Esophagus squamous epithelium (tissue), 5 donors: ENCODE measurements at regions not wholly inside any gene's neighbourhood (a gene's known extent, or its start where the extent isn't known, plus 50 kb on each side); places are given as distances from the start of the nearest gene placed in this dataset.

Source experiments
- DNase-seq: peaks from one replicate; lab custom pipeline; 2025; lab: John Stamatoyannopoulos, UW
- H3K27ac ChIP-seq, 4 donors: fragments of 200-600 bp; sonication (generic); one replicate each; pipeline ENCODE4 v1.5.1; 2016 to 2019; ENCODE audit warnings: mild to moderate bottlenecking in 1 of 4
- H3K27me3 ChIP-seq, 4 donors: fragments of 200-600 bp; sonication (generic); 1 replicate in 3 of 4; 2 replicates in 1 of 4; pipeline versions ENCODE4 v1.5.1 to v1.6.0; 2017 to 2021; ENCODE audit warnings: antibody characterized with exemption in 1 of 4
- H3K36me3 ChIP-seq, 3 donors: fragments of 200-600 bp; sonication (generic); one replicate each; pipeline ENCODE4 v1.5.1; 2016 to 2019
- H3K4me1 ChIP-seq, 3 donors: fragments of 200-600 bp; sonication (generic); one replicate each; pipeline ENCODE4 v1.5.1; 2017 to 2019
- H3K4me3 ChIP-seq, 4 donors: fragments of 200-600 bp; sonication (generic); 1 replicate in 3 of 4; 2 replicates in 1 of 4; pipeline ENCODE4 v1.5.1; 2016 to 2019; ENCODE audit warnings: mild to moderate bottlenecking in 2 of 4, moderate library complexity in 1 of 4
- H3K9me3 ChIP-seq, 3 donors: fragments of 200-600 bp; sonication (generic); one replicate each; pipeline ENCODE4 v1.5.1; 2016 to 2019
- POLR2A ChIP-seq, 4 donors: fragments of 450-650 bp; IDR thresholded peaks; one replicate each; pipeline ENCODE4 v1.6.1; 2017; ENCODE audit warnings: antibody characterized with exemption in 4 of 4, mild to moderate bottlenecking in 4 of 4, moderate library complexity in 3 of 4
- WGBS, 2 donors: methylation state at CpG; one replicate each; pipeline ENCODE4 v1.1.5; 2018; 5-methylcytosine and 5-hydroxymethylcytosine counted together
- intact Hi-C: fragments of 100-400 bp; cut with DNase I; formaldehyde crosslinking; loops from one replicate; pipeline ENCODE4 v1.15.0; 2022
- TF ChIP-seq, protein P1 (sequence below), 6 experiments: fragments of 450-650 bp in 4 of 6; fragments of 200-600 bp in 2 of 6; sonication (generic) in 2 of 6; IDR thresholded peaks; one replicate each; pipeline ENCODE4 v1.5.1; 2016 to 2019; ENCODE audit warnings: antibody characterized with exemption in 6 of 6, mild to moderate bottlenecking in 4 of 6, moderate library complexity in 4 of 6
- donor health status: DM: yes; HTN: yes; CAD: no.

DNA sequence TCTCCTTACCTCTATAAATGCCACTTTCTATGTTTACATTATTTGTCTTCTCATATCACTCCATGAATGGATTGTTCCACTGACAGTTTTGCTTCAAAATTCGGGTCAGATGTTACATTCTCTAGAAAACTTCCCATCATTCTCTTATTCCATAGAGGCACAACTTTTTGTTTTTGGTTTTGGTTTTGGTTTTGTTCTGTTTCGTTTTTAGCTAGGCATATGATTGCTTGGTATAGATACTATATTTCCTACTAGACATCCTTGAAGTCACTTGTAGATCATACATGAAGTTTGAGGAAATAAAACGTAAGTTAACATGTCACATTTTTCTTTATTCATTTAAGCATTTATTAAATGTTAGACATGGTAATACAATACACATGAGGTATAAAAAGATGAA lies 961.0 kb downstream of the PCDH18 start:
- no peaks in the 10 kb centered on the region for H3K4me1 ChIP-seq
- H3K36me3 ChIP-seq, result no peaks in the 10 kb centered on the region
- H3K9me3 ChIP-seq, result no peaks in the 10 kb centered on the region
- H3K4me3 ChIP-seq, result no peak overlapping the region
- WGBS, 2 donors, result 34 to 48% methylated on average over 3 of the region's 3 CpGs
- no peak for DNase-seq
- no peak for TF ChIP-seq POLR2A (IDR thresholded peaks at IDR 0.05)
- TF ChIP-seq, protein P1, sequence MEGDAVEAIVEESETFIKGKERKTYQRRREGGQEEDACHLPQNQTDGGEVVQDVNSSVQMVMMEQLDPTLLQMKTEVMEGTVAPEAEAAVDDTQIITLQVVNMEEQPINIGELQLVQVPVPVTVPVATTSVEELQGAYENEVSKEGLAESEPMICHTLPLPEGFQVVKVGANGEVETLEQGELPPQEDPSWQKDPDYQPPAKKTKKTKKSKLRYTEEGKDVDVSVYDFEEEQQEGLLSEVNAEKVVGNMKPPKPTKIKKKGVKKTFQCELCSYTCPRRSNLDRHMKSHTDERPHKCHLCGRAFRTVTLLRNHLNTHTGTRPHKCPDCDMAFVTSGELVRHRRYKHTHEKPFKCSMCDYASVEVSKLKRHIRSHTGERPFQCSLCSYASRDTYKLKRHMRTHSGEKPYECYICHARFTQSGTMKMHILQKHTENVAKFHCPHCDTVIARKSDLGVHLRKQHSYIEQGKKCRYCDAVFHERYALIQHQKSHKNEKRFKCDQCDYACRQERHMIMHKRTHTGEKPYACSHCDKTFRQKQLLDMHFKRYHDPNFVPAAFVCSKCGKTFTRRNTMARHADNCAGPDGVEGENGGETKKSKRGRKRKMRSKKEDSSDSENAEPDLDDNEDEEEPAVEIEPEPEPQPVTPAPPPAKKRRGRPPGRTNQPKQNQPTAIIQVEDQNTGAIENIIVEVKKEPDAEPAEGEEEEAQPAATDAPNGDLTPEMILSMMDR (IDR thresholded peaks at IDR 0.05), result no peak
- H3K27me3 ChIP-seq, result no peaks in the 10 kb centered on the region
- no peak overlapping the region for H3K27ac ChIP-seq
- intact Hi-C loops, result no loop called here

DNA sequence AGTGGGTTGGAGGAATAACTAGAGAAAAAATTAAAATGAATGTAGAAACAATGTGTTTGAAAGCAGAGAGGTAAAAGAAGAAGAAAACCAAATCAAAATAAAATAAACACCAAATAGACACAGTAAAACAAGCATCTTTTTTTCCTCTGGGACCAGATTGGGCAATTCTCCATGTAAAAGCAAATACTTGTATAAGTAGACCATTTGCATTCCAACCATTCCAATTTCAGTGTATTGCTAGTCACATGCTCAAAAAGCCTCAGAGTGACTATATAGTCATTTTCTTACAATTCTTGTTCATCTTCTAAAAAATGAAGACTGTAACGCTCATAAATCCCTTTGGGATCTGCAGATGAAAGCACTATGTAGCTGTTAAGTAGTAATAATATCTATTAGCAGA lies 969.5 kb downstream of the PCDH18 start:
- intact Hi-C loops, result no loop called here
- Histone ChIP-seq H3K4me1 (no peaks in the 10 kb centered on the region), H3K27ac (no peak overlapping the region), H3K4me3 (no peak overlapping the region), H3K36me3 (no peaks in the 10 kb centered on the region), H3K9me3 (no peaks in the 10 kb centered on the region), H3K27me3 (no peaks in the 10 kb centered on the region)
- TF ChIP-seq POLR2A (IDR thresholded peaks at IDR 0.05), result no peak
- TF ChIP-seq, protein P1 (IDR thresholded peaks at IDR 0.05), result no peak
- no peak for DNase-seq
- WGBS, 2 donors, result 58 to 59% methylated on average over 1 of the region's 1 CpG

DNA sequence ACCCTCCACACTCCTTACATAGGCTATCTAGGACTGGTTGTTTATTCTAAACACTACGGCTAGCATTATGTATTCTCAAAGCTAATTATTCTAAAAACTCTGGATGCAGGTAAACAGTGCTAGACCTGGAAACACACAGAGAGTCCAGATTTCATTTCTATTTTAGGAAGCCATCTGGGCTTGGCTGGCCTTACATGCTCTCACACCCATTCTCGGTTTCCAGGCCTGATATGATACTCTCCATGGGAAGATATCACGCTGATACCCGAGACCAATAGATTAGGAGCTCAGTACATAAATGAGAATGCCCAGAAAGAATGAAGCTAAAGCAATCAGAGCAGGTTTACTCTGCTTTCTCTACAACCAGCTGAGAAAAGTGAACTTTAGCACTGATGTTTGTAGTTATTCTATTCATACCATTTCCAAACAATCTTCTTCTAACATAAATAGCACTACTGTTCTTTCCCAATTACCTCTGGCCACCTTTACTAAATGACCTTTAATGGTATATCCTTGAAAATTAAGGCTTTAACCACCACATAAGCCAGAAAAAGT lies 973.3 kb downstream of the PCDH18 start:
- no peak overlapping the region for H3K27ac ChIP-seq
- no peaks in the 10 kb centered on the region for H3K27me3 ChIP-seq
- no peaks in the 10 kb centered on the region for H3K36me3 ChIP-seq
- no peak for TF ChIP-seq POLR2A (IDR thresholded peaks at IDR 0.05)
- TF ChIP-seq, protein P1 (IDR thresholded peaks at IDR 0.05), result no peak
- WGBS, 2 donors, result 62 to 69% methylated on average over 4 of the region's 4 CpGs
- no peak for DNase-seq
- H3K4me1 ChIP-seq, result no peaks in the 10 kb centered on the region
- intact Hi-C loops, result no loop called here
- no peaks in the 10 kb centered on the region for H3K9me3 ChIP-seq
- no peak overlapping the region for H3K4me3 ChIP-seq

DNA sequence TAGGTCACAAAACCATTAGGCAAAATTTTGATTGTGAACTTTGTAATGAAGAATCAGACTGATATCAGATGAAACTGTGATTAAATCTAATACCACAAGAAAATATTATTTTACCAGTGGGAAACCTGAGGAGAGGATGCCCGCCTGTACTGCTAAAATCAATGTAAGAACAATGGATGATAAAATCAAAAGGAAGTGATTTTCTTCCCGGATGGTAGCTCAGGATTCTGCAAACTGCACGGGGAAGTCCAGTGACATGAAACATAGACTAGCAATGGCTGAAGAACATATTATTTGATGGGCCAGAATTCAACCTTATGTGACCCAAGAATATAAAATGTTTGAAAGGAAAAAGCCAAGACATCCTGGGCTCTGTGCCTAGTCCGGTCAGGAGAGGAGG lies 974.9 kb downstream of the PCDH18 start:
- Histone ChIP-seq H3K27ac (no peak overlapping the region), H3K9me3 (no peaks in the 10 kb centered on the region), H3K27me3 (no peaks in the 10 kb centered on the region), H3K4me1 (no peaks in the 10 kb centered on the region), H3K4me3 (no peak overlapping the region), H3K36me3 (no peaks in the 10 kb centered on the region)
- 56 to 72% methylated on average over 4 of the region's 4 CpGs for WGBS, 2 donors
- no peak for DNase-seq
- TF ChIP-seq, protein P1 (IDR thresholded peaks at IDR 0.05), result no peak
- TF ChIP-seq POLR2A (IDR thresholded peaks at IDR 0.05), result no peak
- intact Hi-C loops, result no loop called here

DNA sequence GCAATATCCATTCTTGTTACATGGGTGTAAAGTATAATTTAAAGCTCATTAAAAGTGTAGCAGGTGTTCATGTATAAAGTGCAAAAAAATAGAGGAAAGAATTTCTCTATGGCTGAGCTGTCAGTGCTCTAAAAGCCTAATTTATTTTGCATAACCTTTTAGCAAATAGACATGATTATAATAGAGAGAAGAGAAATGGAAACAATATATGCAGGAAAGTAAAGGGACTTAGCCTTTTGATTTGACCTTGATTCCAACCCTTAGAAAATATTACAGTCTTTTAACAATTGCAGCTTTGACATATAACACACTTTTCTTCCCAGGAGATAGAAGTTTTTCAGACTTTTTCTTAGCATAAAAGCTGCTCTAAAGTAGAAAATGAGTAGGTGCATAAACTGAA lies 978.3 kb downstream of the PCDH18 start:
- Histone ChIP-seq H3K4me3 (no peak overlapping the region), H3K27ac (no peak overlapping the region), H3K27me3 (no peaks in the 10 kb centered on the region), H3K9me3 (no peaks in the 10 kb centered on the region), H3K4me1 (no peaks in the 10 kb centered on the region), H3K36me3 (no peaks in the 10 kb centered on the region)
- intact Hi-C loops, result no loop called here
- no peak for TF ChIP-seq POLR2A (IDR thresholded peaks at IDR 0.05)
- TF ChIP-seq, protein P1 (IDR thresholded peaks at IDR 0.05), result no peak
- no peak for DNase-seq
